SIG-M5 treated with dmso at 0.1 percent for 504 hours (cell line): ENCODE measurements at regions not wholly inside any gene's neighbourhood (a gene's known extent, or its start where the extent isn't known, plus 50 kb on each side); places are given as distances from the start of the nearest gene placed in this dataset.
"Not testable (repeated sequence)": the region's sequence is repeated elsewhere in the genome, so short reads cannot be mapped to it uniquely, and the experiment has no call there.

Experiments
- DNase-seq: peaks from one replicate; lab custom pipeline; 2025; ENCODE audit not compliant: unreplicated experiment; lab: John Stamatoyannopoulos, UW

GRCh38 chrX:139475432-139475831, 55.1 kb upstream of the F9 start:
- no peak for DNase-seq

DNA sequence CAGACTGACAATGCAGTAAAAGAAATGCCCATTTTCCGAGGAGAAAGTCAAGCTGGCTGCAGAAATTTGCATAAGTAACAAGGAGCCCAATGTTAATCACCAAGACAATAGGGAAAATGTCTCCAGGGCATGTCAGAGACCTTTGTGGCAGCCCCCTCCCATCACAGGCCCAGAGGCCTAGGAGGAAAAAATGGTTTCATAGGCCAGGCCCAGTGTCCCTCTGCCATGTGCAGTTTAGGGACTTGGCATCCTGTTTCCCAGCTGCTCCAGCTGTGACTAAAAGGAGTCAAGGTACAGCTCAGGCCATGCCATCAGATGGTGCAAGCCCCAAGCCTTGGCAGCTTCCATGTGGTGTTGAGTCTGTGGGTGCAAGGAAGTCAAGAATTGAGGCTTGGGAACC, 68.6 kb upstream of the F9 start:
- not testable (repeated sequence) for DNase-seq

- no peak for DNase-seq
These were observed 75.8 kb upstream of the F9 start for GRCh38 chrX:139454743-139455142.

DNA sequence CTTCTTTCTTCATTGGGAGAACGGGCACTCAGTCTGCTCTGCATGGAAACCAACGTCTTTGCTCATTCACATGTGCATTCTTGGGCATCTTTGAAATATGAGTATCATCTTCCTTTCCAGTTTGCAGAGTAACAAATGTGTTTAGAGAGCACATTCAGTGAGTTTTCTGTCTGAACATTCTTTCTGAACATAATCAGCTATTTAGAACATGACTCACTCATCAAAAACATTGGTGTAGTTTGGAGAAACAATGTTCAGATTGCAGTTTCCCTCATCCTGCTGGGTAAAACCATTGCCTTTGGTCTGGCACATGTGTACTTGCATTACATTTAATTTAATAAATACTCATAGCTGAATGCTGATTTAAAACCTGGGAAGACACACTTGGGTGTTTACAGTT, 81.5 kb upstream of the F9 start:
- no peak for DNase-seq

DNA sequence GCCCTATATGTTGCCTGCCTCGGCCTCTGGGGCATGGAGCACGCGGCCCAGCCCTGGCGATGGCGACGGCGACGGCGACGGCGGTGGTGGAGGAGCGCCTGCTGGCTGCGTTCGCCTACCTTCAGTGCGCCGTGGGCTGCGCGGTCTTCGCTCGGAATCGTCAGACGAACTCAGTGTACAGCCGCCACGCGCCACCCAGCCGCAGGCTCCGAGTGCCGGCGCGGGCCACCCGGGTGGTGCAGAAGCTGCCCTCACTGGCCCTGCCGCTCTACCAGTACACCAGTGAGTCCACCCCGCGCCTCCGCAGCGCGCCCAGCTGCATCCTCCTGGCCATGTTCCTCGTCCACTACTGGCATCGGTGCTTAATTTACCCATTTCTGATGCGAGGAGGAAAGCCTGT, 83.7 kb upstream of the F9 start:
- DNase-seq = no peak

DNA sequence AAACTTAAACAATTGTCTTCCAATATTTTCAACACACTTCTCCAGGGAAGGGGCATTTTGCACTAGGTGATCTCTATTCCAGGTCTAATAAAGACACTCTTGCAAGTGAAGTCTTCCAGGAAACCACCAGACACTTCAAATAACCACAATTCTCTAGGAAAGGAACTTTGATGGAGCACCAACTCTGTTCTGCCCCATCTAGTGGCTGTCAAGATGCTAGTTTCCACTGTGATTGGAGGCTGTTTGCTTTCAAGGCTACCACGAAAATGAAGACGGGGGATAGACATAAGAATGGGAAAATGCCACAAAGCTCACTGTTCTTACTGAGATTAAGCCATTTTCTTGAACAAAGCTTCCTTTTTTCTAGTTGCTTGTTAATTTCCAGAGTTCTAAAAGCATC, 100.6 kb upstream of the F9 start:
- DNase-seq = peak; percentile 1

DNA sequence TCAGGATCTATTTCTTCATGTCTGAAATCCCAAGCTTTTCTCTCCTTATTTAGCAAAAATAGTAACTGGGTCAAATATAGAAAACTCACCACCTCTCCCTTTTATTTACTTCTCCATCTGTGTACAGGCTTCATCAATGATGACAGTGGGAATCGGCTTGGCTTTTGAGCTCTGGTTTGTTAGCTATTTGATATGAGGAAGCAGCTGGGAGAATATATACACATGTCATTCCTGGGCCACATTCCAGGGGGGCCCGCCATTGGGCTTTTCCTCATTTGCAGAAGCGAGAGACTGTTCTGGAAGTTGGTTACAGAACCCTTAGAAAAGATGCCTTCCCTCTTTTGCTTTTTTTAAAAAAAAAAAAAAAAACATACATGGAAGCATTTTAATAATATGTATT, 107.4 kb upstream of the F9 start:
- no peak for DNase-seq

DNA sequence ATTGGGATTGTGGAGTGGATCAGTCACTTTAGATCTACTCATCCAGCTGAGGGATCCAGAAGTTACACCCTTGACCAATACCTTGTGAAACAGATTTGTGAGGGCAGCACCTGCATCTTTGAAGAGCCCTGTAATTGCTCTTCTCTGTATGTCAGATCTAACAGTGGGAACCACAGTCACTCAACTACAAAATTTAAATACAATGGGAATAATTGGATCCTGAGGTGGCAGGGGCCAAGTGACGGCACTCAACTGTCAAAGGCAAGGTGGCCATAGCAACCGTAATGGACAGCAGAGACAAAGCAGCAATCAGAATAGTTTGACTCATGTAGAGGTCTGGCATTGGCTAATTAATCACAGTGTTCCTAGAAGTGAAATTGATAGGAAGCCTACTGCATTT, 132.3 kb upstream of the F9 start:
- not testable (repeated sequence) for DNase-seq

DNA sequence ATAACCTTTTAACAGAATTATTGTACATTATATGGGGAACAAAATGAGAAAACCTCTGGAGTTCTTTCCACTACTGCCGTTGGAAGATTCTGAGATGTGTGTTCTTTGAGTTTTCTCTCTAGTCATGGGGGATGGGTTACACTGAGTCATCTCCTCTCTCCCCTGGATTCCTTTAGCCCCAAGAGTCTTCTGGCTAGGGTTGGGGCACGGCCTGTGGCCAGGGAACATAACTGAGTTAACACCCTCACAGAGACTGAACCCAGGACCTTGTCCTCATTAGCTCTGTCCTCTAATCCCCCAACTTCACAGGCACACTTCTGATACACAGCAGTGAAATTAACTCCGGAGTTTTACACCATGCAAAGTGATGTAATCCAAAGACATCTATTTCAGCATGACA, 142.3 kb upstream of the F9 start:
- no peak for DNase-seq

- no peak for DNase-seq
These were observed 148.0 kb upstream of the F9 start for GRCh38 chrX:139382529-139382928.

- DNase-seq = not testable (repeated sequence)
These were observed 154.0 kb upstream of the F9 start for GRCh38 chrX:139376547-139376946.

GRCh38 chrX:139360356-139360755, 170.2 kb upstream of the F9 start:
- DNase-seq = no peak

DNA sequence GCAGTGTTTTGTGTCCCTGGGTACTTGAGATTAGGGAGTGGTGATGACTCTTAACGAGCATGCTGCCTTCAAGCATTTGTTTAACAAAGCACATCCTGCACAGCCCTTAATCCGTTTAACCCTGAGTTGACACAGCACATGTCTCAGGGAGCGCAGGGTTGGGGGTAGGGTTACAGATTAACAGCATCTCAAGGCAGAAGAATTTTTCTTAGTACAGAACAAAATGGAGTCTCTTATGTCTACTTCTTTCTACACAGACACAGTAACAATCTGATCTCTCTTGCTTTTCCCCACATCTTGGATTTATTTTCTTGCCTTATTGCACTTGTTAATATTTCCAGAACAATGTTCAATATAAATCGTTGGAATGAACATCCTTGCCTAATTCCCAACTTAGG, 187.9 kb upstream of the F9 start:
- not testable (repeated sequence) for DNase-seq

- DNase-seq = not testable (repeated sequence)
These were observed 188.5 kb upstream of the F9 start for GRCh38 chrX:139341855-139342593.

DNA sequence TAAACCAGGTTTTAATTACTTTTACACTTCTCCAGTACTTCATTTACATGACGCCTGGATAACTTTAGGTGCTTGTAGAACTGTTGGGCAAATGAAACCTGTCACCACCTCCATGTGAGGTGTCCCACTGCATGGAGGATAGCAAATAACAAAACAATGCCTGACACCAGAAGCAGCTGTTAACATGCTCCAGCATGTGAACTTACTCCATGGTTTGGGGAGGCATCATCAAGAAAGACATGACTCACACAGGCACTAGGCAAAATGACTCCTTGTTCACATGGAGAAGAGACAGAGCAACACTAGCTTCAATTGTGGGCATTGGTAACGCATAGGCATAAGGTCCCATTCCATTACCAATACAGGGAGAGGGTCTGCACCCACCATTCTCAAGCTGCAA, 198.1 kb upstream of the F9 start:
- no peak for DNase-seq

- no peak for DNase-seq
These were observed 203.2 kb upstream of the F9 start for GRCh38 chrX:139327355-139327754.

DNA sequence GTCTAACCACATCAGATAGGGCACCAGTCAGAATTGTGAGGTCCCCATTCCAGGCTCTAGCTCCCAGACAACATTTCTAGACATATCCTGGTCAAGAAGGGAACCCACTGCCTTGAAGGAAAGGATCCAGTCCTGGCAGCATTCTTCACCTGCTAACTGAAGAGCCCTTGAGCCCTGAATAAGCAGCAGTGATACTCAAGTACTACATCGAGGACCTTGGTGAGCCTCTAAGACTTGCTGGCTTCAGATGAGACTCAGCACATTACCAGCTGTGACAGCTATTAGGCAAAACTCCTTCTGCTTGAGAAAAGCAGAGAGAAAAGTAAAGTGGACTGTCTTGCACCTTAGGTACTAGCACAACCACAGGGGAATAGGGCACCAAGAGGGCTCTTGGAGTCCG, 205.8 kb upstream of the F9 start:
- no peak for DNase-seq

DNA sequence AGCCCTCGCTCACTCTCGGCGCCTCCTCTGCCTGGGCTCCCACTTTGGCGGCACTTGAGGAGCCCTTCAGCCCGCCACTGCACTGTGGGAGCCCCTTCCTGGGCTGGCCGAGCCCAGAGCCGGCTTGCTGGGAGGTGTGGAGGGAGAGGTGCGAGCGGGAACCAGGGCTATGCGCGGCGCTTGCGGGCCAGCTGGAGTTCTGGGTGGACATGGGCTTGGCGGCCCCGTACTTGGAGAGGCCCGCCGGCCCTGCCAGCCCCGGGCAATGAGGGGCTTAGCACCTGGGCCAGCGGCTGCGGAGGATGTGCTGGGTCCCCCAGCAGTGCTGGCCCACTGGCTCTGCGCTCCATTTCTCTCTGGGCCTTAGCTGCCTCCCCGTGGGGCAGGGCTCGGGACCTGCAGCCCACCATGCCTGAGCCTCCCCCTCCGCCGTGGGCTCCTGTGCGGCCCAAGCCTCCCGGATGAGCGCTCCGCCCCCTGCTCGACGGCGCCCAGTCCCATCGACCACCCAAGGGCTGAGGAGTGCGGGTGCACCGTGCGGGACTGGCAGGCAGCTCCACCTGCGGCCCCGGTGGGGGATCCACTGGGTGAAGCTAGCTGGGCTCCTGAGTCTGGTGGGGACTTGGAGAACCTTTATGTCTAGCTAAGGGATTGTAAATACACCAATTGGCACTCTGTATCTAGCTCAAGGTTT, 209.7 kb upstream of the F9 start:
- not testable (repeated sequence) for DNase-seq

DNA sequence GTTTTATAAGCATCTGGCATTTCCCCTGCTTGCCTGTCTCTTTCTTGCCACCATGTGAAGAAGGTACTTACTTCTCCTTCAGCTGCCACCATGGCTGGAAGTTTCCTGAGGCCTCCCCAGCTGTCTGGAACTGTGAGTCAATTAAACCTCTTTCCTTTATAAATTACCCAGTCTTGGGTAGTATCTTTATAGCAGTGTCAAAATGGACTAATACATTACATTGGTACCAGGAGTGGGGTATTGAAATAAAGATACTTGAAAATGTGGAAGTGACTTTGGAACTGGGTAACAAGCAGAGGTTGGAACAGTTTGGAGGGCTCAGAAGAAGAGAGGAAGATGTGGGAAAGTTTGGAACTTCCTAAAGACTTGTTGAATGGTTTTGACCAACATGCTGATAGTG, 223.9 kb upstream of the F9 start:
- not testable (repeated sequence) for DNase-seq

DNA sequence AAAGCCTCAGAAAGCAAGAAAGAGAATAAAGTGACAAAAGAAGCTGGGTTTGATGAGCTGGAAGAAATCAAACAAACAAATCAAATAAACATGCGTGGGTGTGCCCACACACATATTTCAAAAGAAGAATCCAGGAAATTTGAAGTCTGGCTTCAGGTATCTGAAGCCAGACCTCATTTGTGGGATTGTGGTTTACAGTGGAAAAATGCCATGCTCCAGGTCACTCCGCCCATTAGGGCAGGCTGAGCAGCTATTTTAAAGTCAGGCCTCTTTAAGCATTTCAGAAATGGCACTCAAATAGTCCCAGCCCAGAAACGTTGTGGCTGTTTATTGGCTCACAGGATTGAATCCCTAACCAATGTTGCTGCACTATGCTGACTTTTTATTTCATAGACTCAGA, 226.1 kb upstream of the F9 start:
- no peak for DNase-seq

- DNase-seq = no peak
These were observed 231.2 kb upstream of the F9 start for GRCh38 chrX:139299309-139299708.

GRCh38 chrX:139298437-139298836, 232.1 kb upstream of the F9 start:
- DNase-seq = no peak

- no peak for DNase-seq
These were observed 232.9 kb upstream of the F9 start for GRCh38 chrX:139297638-139298037.
